ENCODE measurements at regions not wholly inside any gene's neighbourhood (a gene's known extent, or its start where the extent isn't known, plus 50 kb on each side); places are given as distances from the start of the nearest gene placed in this dataset.

- no peaks in the 10 kb centered on the region for H3K27me3 ChIP-seq (ENCODE audit: low read depth)
- no peak for DNase-seq
- no peaks in the 10 kb centered on the region for H3K4me1 ChIP-seq
- no peak overlapping the region for H3K27ac ChIP-seq
- no peaks in the 10 kb centered on the region for H3K36me3 ChIP-seq
- no peaks in the 10 kb centered on the region for H3K9me3 ChIP-seq
- no peak for ATAC-seq
- no peak overlapping the region for H3K4me3 ChIP-seq
- intact Hi-C loops (cut with DNase I), result no loop called here
- TF ChIP-seq CTCF (IDR thresholded peaks at IDR 0.05), result no peak
Observed at GRCh38 chr6:4192173-4192572, 56.8 kb upstream of the ECI2 start.

- TF ChIP-seq CTCF (IDR thresholded peaks at IDR 0.05), result no peak
- no peaks in the 10 kb centered on the region for H3K9me3 ChIP-seq
- H3K27me3 ChIP-seq (ENCODE audit: low read depth), result no peaks in the 10 kb centered on the region
- H3K4me3 ChIP-seq, result no peak overlapping the region
- H3K4me1 ChIP-seq, result no peaks in the 10 kb centered on the region
- no peak overlapping the region for H3K27ac ChIP-seq
- intact Hi-C loops (cut with DNase I), result no loop called here
- H3K36me3 ChIP-seq, result no peaks in the 10 kb centered on the region
- ATAC-seq (no peak), DNase-seq (no peak)
Observed at GRCh38 chr6:4191271-4191721, 55.9 kb upstream of the ECI2 start.

GRCh38 chr6:4189249-4189648 is 53.9 kb upstream of the ECI2 start:
- intact Hi-C loops (cut with DNase I), result no loop called here
- H3K9me3 ChIP-seq, result no peaks in the 10 kb centered on the region
- no peaks in the 10 kb centered on the region for H3K36me3 ChIP-seq
- H3K27ac ChIP-seq, result no peak overlapping the region
- H3K4me1 ChIP-seq, result no peaks in the 10 kb centered on the region
- TF ChIP-seq CTCF (IDR thresholded peaks at IDR 0.05), result no peak
- no peak for ATAC-seq
- no peak overlapping the region for H3K4me3 ChIP-seq
- no peak for DNase-seq
- no peaks in the 10 kb centered on the region for H3K27me3 ChIP-seq (ENCODE audit: low read depth)

- H3K27ac ChIP-seq, result no peak overlapping the region
- no peak overlapping the region for H3K4me3 ChIP-seq
- no peaks in the 10 kb centered on the region for H3K4me1 ChIP-seq
- no peak for TF ChIP-seq CTCF (IDR thresholded peaks at IDR 0.05)
- no peaks in the 10 kb centered on the region for H3K27me3 ChIP-seq (ENCODE audit: low read depth)
- DNase-seq (no peak), ATAC-seq (no peak)
- no peaks in the 10 kb centered on the region for H3K36me3 ChIP-seq
- H3K9me3 ChIP-seq, result no peaks in the 10 kb centered on the region
- intact Hi-C loops (cut with DNase I), result no loop called here
Observed at GRCh38 chr6:4188801-4189200, 53.4 kb upstream of the ECI2 start.

GRCh38 chr6:4187480-4187879 is 52.1 kb upstream of the ECI2 start:
- H3K27me3 ChIP-seq (ENCODE audit: low read depth), result no peaks in the 10 kb centered on the region
- intact Hi-C loops (cut with DNase I), result no loop called here
- no peak for DNase-seq
- TF ChIP-seq CTCF (IDR thresholded peaks at IDR 0.05), result no peak
- no peak overlapping the region for H3K27ac ChIP-seq
- H3K36me3 ChIP-seq, result no peaks in the 10 kb centered on the region
- ATAC-seq, result no peak
- H3K4me3 ChIP-seq, result no peak overlapping the region
- H3K4me1 ChIP-seq, result no peaks in the 10 kb centered on the region
- no peaks in the 10 kb centered on the region for H3K9me3 ChIP-seq

- no peak for DNase-seq
- no peaks in the 10 kb centered on the region for H3K27me3 ChIP-seq (ENCODE audit: low read depth)
- ATAC-seq, result no peak
- no peaks in the 10 kb centered on the region for H3K36me3 ChIP-seq
- no peak for TF ChIP-seq CTCF (IDR thresholded peaks at IDR 0.05)
- intact Hi-C loops (cut with DNase I), result no loop called here
- H3K4me1 ChIP-seq, result no peaks in the 10 kb centered on the region
- no peak overlapping the region for H3K4me3 ChIP-seq
- no peak overlapping the region for H3K27ac ChIP-seq
- no peaks in the 10 kb centered on the region for H3K9me3 ChIP-seq
Observed at GRCh38 chr6:4186385-4186784, 51.0 kb upstream of the ECI2 start.
